Stimulated activated CD8-positive, alpha-beta memory T cell treated with anti-CD3 and anti-CD28 coated beads, Interleukin-15, amount 100 ng/mL, for 4 hours (primary cell): ENCODE measurements at regions not wholly inside any gene's neighbourhood (a gene's known extent, or its start where the extent isn't known, plus 50 kb on each side); places are given as distances from the start of the nearest gene placed in this dataset.
"Not testable (repeated sequence)": the region's sequence is repeated elsewhere in the genome, so short reads cannot be mapped to it uniquely, and the experiment has no call there.

Experiments used
- DNase-seq, 2 donors: peaks; one replicate each; pipeline ENCODE4 v3.0.0-alpha.2; 2020; ENCODE audit warnings: low read depth in 2 of 2

- DNase-seq = no peak
Measured at GRCh38 chr13:22821589-22821988, 359.2 kb upstream of the SGCG start.

GRCh38 chr13:22825186-22825585 lies 355.6 kb upstream of the SGCG start:
- DNase-seq = no peak

GRCh38 chr13:22828081-22828480 lies 352.7 kb upstream of the SGCG start:
- DNase-seq = no peak

GRCh38 chr13:22836475-22836874 lies 344.3 kb upstream of the SGCG start:
- no peak for DNase-seq

GRCh38 chr13:22837980-22838647 lies 342.7 kb upstream of the SGCG start:
- DNase-seq = no peak

GRCh38 chr13:22839603-22840530 lies 340.9 kb upstream of the SGCG start:
- no peak for DNase-seq

GRCh38 chr13:22846551-22846950 lies 334.2 kb upstream of the SGCG start:
- no peak for DNase-seq

- no peak for DNase-seq
Measured at GRCh38 chr13:22848539-22849052, 332.2 kb upstream of the SGCG start.

- DNase-seq = no peak
Measured at GRCh38 chr13:22855926-22856325, 324.9 kb upstream of the SGCG start.

GRCh38 chr13:22858980-22859379 lies 321.8 kb upstream of the SGCG start:
- not testable (repeated sequence) for DNase-seq

GRCh38 chr13:22859411-22859810 lies 321.4 kb upstream of the SGCG start:
- DNase-seq = not testable (repeated sequence)

- DNase-seq = no peak
Measured at GRCh38 chr13:22861958-22862466, 318.8 kb upstream of the SGCG start.

- DNase-seq = no peak
Measured at GRCh38 chr13:22862478-22862877, 318.3 kb upstream of the SGCG start.

- DNase-seq = no peak
Measured at GRCh38 chr13:22866221-22866620, 314.6 kb upstream of the SGCG start.

GRCh38 chr13:22871231-22871630 lies 309.5 kb upstream of the SGCG start:
- no peak for DNase-seq

- DNase-seq = no peak
Measured at GRCh38 chr13:22874839-22875238, 305.9 kb upstream of the SGCG start.

GRCh38 chr13:22877421-22877820 lies 303.4 kb upstream of the SGCG start:
- no peak for DNase-seq

GRCh38 chr13:22880741-22881720 lies 299.7 kb upstream of the SGCG start:
- DNase-seq = no peak

- DNase-seq = not testable (repeated sequence)
Measured at GRCh38 chr13:22881721-22882608, 298.8 kb upstream of the SGCG start.

GRCh38 chr13:22883262-22883840 lies 297.4 kb upstream of the SGCG start:
- DNase-seq = no peak
